ENCODE measurements at regions not wholly inside any gene's neighbourhood (a gene's known extent, or its start where the extent isn't known, plus 50 kb on each side); places are given as distances from the start of the nearest gene placed in this dataset.

GRCh38 chr20:57783196-57783595 lies 73.4 kb upstream of the PMEPA1 start:
- H3K79me2 ChIP-seq (ENCODE audit: low read length) = no peaks in the 10 kb centered on the region
- peaks cover 59% of the 10 kb centered on the region for H3K27me3 ChIP-seq (ENCODE audit: low read depth, low read length)
- H3K4me3 ChIP-seq (ENCODE audit: low read length) = no peak overlapping the region
- H3K9me3 ChIP-seq (ENCODE audit: insufficient read depth, low read length) = no peaks in the 10 kb centered on the region
- H3K36me3 ChIP-seq (replicated peaks; ENCODE audit: low read depth, low read length) = no peaks in the 10 kb centered on the region
- no peak overlapping the region for H3K4me2 ChIP-seq (ENCODE audit: low read length)
- H2AFZ ChIP-seq (ENCODE audit: low read depth, low read length) = no peak overlapping the region
- H3K9ac ChIP-seq (ENCODE audit: low read length) = no peak overlapping the region
- no peak overlapping the region for H3K27ac ChIP-seq (ENCODE audit: low read length)
- H4K20me1 ChIP-seq (ENCODE audit: insufficient read depth, low read length) = no peaks in the 10 kb centered on the region
- TF ChIP-seq EZH2phosphoT487 (IDR thresholded peaks at IDR 0.05; ENCODE audit: low read depth) (no peak), CTCF (IDR thresholded peaks at IDR 0.05; ENCODE audit: low read depth, low read length) (no peak)
- no peaks in the 10 kb centered on the region for H3K4me1 ChIP-seq (ENCODE audit: low read length)

DNA sequence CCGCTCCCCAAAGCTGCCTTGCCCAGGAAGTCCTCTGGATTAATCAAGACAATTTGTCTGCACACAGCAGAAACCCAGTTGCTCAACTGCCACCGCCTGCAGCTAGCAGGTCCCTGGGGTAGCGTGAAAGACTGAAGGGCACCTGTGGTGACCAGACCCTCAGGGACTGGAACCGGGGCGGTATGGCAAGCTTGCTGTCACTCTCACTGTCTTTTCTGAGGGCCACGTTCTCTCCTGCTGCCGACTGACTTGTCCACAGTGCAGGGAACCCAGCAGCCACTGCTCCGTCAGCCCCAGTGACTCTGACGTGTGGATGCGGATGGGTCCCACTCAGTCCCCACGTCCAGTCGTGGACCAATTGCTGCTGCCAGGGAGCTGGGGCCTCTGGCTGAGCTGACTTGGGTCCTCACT lies 72.8 kb upstream of the PMEPA1 start:
- Histone ChIP-seq H3K9me3 (ENCODE audit: insufficient read depth, low read length) (no peaks in the 10 kb centered on the region), H3K4me3 (ENCODE audit: low read length) (no peak overlapping the region), H3K4me2 (ENCODE audit: low read length) (no peak overlapping the region), H3K79me2 (ENCODE audit: low read length) (no peaks in the 10 kb centered on the region), H3K27me3 (ENCODE audit: low read depth, low read length) (peaks cover 64% of the 10 kb centered on the region), H3K4me1 (ENCODE audit: low read length) (no peaks in the 10 kb centered on the region), H2AFZ (ENCODE audit: low read depth, low read length) (no peak overlapping the region), H3K36me3 (replicated peaks; ENCODE audit: low read depth, low read length) (no peaks in the 10 kb centered on the region), H3K27ac (ENCODE audit: low read length) (no peak overlapping the region), H3K9ac (ENCODE audit: low read length) (no peak overlapping the region), H4K20me1 (ENCODE audit: insufficient read depth, low read length) (no peaks in the 10 kb centered on the region)
- TF ChIP-seq CTCF (IDR thresholded peaks at IDR 0.05; ENCODE audit: low read depth, low read length) (no peak), EZH2phosphoT487 (IDR thresholded peaks at IDR 0.05; ENCODE audit: low read depth) (no peak)

DNA sequence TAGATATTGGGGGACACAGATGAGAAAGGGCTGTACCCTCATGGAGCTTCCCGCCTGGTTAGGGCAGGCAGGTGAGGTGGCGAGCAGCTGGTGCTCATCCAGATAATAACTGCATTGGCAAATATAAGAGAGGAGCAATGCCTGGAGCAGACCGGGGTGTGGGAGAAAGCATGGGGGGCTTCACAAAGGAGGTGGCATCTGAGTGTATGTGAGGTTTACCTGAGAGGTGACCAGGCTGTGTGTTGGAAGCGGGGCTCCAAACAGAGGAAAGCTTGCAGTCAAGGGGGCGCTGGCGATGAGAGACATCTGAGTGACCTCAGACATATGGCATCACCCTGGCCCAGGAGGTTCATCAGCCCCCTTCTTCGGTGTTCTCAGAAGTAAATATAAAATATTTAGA lies 72.1 kb upstream of the PMEPA1 start:
- Histone ChIP-seq H3K4me3 (ENCODE audit: low read length) (no peak overlapping the region), H3K4me2 (ENCODE audit: low read length) (no peak overlapping the region), H3K9me3 (ENCODE audit: insufficient read depth, low read length) (no peaks in the 10 kb centered on the region), H4K20me1 (ENCODE audit: insufficient read depth, low read length) (no peaks in the 10 kb centered on the region), H3K27ac (ENCODE audit: low read length) (no peak overlapping the region), H3K9ac (ENCODE audit: low read length) (no peak overlapping the region), H3K79me2 (ENCODE audit: low read length) (no peaks in the 10 kb centered on the region), H3K27me3 (ENCODE audit: low read depth, low read length) (peaks cover 67% of the 10 kb centered on the region), H3K4me1 (ENCODE audit: low read length) (no peaks in the 10 kb centered on the region), H2AFZ (ENCODE audit: low read depth, low read length) (no peak overlapping the region), H3K36me3 (replicated peaks; ENCODE audit: low read depth, low read length) (no peaks in the 10 kb centered on the region)
- no peak for TF ChIP-seq EZH2phosphoT487 (IDR thresholded peaks at IDR 0.05; ENCODE audit: low read depth)
- TF ChIP-seq CTCF (IDR thresholded peaks at IDR 0.05; ENCODE audit: low read depth, low read length) = no peak

DNA sequence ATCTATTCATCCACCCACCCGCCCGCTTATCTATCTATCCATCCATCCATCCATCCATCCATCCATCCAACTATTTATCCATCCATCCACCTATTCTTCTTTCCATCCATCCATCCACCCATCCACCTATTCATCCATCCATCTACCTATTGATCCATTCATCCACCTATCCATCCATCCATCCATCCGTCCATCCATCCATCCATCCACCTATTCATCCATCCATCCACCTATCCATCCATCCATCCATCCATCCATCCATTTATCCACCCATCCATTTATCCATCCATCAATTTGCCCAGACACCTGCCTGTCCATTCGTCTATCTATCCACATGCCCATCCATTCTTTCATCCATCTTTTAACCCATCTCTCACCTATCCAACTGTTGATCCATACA lies 71.1 kb upstream of the PMEPA1 start:
- Histone ChIP-seq H3K27ac (ENCODE audit: low read length) (no peak overlapping the region), H3K4me1 (ENCODE audit: low read length) (no peaks in the 10 kb centered on the region), H3K9me3 (ENCODE audit: insufficient read depth, low read length) (no peaks in the 10 kb centered on the region), H2AFZ (ENCODE audit: low read depth, low read length) (no peak overlapping the region), H4K20me1 (ENCODE audit: insufficient read depth, low read length) (no peaks in the 10 kb centered on the region), H3K4me3 (ENCODE audit: low read length) (no peak overlapping the region), H3K27me3 (ENCODE audit: low read depth, low read length) (peaks cover 67% of the 10 kb centered on the region), H3K4me2 (ENCODE audit: low read length) (no peak overlapping the region), H3K79me2 (ENCODE audit: low read length) (no peaks in the 10 kb centered on the region), H3K36me3 (replicated peaks; ENCODE audit: low read depth, low read length) (no peaks in the 10 kb centered on the region), H3K9ac (ENCODE audit: low read length) (no peak overlapping the region)
- TF ChIP-seq EZH2phosphoT487 (IDR thresholded peaks at IDR 0.05; ENCODE audit: low read depth) = no peak
- no peak for TF ChIP-seq CTCF (IDR thresholded peaks at IDR 0.05; ENCODE audit: low read depth, low read length)
